ENCODE measurements at regions not wholly inside any gene's neighbourhood (a gene's known extent, or its start where the extent isn't known, plus 50 kb on each side); places are given as distances from the start of the nearest gene placed in this dataset.

DNA sequence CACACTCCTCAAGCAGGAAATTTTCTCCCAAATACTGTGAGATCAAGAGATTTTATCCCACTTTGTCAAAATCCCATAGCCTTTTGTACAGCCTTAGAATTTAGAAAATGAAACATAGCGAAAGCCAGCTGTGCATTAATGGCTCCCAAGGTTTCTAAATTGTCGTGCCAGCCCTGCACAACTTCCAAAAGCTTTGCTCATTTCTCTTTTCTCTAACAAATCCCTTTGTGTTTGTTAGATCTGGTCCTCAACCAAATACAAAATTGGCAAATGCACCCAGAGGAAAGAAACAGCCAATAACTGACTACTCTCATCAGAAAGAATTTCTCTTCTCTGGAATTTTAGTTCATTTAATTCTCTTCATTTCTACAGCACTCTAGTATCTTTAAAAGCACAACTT, 361.1 kb downstream of the INSIG2 start:
- TF ChIP-seq RAD21 (conservative IDR thresholded peaks at IDR 0.05) (no peak), EP300 (conservative IDR thresholded peaks at IDR 0.05; ENCODE audit: poor library complexity, severe bottlenecking) (no peak), EZH2 (IDR thresholded peaks at IDR 0.05; ENCODE audit: borderline replicate concordance, insufficient read depth, low read length, poor library complexity, severe bottlenecking) (no peak)
- TF ChIP-seq, protein P1, sequence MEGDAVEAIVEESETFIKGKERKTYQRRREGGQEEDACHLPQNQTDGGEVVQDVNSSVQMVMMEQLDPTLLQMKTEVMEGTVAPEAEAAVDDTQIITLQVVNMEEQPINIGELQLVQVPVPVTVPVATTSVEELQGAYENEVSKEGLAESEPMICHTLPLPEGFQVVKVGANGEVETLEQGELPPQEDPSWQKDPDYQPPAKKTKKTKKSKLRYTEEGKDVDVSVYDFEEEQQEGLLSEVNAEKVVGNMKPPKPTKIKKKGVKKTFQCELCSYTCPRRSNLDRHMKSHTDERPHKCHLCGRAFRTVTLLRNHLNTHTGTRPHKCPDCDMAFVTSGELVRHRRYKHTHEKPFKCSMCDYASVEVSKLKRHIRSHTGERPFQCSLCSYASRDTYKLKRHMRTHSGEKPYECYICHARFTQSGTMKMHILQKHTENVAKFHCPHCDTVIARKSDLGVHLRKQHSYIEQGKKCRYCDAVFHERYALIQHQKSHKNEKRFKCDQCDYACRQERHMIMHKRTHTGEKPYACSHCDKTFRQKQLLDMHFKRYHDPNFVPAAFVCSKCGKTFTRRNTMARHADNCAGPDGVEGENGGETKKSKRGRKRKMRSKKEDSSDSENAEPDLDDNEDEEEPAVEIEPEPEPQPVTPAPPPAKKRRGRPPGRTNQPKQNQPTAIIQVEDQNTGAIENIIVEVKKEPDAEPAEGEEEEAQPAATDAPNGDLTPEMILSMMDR (IDR thresholded peaks at IDR 0.05; ENCODE audit: poor library complexity, severe bottlenecking): no peak
- TF ChIP-seq, protein P2, sequence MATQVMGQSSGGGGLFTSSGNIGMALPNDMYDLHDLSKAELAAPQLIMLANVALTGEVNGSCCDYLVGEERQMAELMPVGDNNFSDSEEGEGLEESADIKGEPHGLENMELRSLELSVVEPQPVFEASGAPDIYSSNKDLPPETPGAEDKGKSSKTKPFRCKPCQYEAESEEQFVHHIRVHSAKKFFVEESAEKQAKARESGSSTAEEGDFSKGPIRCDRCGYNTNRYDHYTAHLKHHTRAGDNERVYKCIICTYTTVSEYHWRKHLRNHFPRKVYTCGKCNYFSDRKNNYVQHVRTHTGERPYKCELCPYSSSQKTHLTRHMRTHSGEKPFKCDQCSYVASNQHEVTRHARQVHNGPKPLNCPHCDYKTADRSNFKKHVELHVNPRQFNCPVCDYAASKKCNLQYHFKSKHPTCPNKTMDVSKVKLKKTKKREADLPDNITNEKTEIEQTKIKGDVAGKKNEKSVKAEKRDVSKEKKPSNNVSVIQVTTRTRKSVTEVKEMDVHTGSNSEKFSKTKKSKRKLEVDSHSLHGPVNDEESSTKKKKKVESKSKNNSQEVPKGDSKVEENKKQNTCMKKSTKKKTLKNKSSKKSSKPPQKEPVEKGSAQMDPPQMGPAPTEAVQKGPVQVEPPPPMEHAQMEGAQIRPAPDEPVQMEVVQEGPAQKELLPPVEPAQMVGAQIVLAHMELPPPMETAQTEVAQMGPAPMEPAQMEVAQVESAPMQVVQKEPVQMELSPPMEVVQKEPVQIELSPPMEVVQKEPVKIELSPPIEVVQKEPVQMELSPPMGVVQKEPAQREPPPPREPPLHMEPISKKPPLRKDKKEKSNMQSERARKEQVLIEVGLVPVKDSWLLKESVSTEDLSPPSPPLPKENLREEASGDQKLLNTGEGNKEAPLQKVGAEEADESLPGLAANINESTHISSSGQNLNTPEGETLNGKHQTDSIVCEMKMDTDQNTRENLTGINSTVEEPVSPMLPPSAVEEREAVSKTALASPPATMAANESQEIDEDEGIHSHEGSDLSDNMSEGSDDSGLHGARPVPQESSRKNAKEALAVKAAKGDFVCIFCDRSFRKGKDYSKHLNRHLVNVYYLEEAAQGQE (IDR thresholded peaks at IDR 0.05; ENCODE audit: borderline replicate concordance): no peak
